Ascending aorta (tissue), 2 donors: ENCODE measurements at regions not wholly inside any gene's neighbourhood (a gene's known extent, or its start where the extent isn't known, plus 50 kb on each side); places are given as distances from the start of the nearest gene placed in this dataset.
"Not testable (repeated sequence)": the region's sequence is repeated elsewhere in the genome, so short reads cannot be mapped to it uniquely, and the experiment has no call there.

Experiments
- DNase-seq, 2 donors: peaks; one replicate each; pipeline ENCODE4 v3.0.0-alpha.2; 2019; ENCODE audit warnings: low spot score in 2 of 2
- H3K27ac ChIP-seq, 2 donors: fragments of 200-600 bp; sonication (generic); one replicate each; pipeline ENCODE4 v1.5.1; 2016 to 2017; ENCODE audit warnings: mild to moderate bottlenecking in 1 of 2
- H3K27me3 ChIP-seq: fragments of 200-600 bp; sonication (generic); one replicate; pipeline ENCODE4 v1.5.1; 2017
- H3K36me3 ChIP-seq, 2 donors: fragments of 200-600 bp; sonication (generic); one replicate each; pipeline ENCODE4 v1.5.1; 2016
- H3K4me1 ChIP-seq, 2 donors: fragments of 200-600 bp; sonication (generic); one replicate each; pipeline ENCODE4 v1.5.1; 2016 to 2017; ENCODE audit warnings: mild to moderate bottlenecking in 1 of 2
- H3K4me3 ChIP-seq, 2 donors: fragments of 200-600 bp; sonication (generic); one replicate each; pipeline ENCODE4 v1.5.1; 2016 to 2017; ENCODE audit warnings: mild to moderate bottlenecking in 1 of 2
- H3K9me3 ChIP-seq, 2 donors: fragments of 200-600 bp; sonication (generic); one replicate each; pipeline ENCODE4 v1.5.1; 2016
- CTCF ChIP-seq, 3 experiments: fragments of 200-600 bp in 2 of 3; fragments of 450-650 bp in 1 of 3; sonication (generic) in 2 of 3; IDR thresholded peaks; one replicate each; pipeline ENCODE4 v1.5.1; 2016 to 2019; ENCODE audit warnings: antibody characterized with exemption in 3 of 3, mild to moderate bottlenecking in 1 of 3, moderate library complexity in 1 of 3
- intact Hi-C: fragments of 100-400 bp; cut with DNase I; formaldehyde crosslinking; loops from one replicate; pipeline ENCODE4 v1.15.1; 2023

- no peaks in the 10 kb centered on the region for H3K36me3 ChIP-seq
- H3K4me1 ChIP-seq = no peaks in the 10 kb centered on the region
- peak in 1 of 2 donors; percentile 65 for DNase-seq
- intact Hi-C loops = loop anchor here (1.0 to 2.0 kb wide), 2 partner anchors 404 to 452 kb away; no protein-coding TSS in a partner anchor
- H3K9me3 ChIP-seq = no peaks in the 10 kb centered on the region
- peak overlapping the region; percentile 50 to 65 for H3K4me3 ChIP-seq
- H3K27me3 ChIP-seq = no peaks in the 10 kb centered on the region
- H3K27ac ChIP-seq = no peak overlapping the region
- peak; percentile 45 to 76 (median 73) for TF ChIP-seq CTCF (IDR thresholded peaks at IDR 0.05)
These were observed 188.5 kb downstream of the ALX1 start for GRCh38 chr12:85468356-85469157.

GRCh38 chr12:85469158-85470086, 189.4 kb downstream of the ALX1 start:
- not testable (repeated sequence) for H3K9me3 ChIP-seq, H3K36me3 ChIP-seq, H3K4me1 ChIP-seq, H3K27ac ChIP-seq, H3K27me3 ChIP-seq, DNase-seq
- peak overlapping the region; percentile 50 to 65 for H3K4me3 ChIP-seq
- intact Hi-C loops = loop anchor here (1.0 to 10.0 kb wide), 3 partner anchors 105 to 451 kb away; no protein-coding TSS in a partner anchor

- not testable (repeated sequence) for H3K27me3 ChIP-seq, H3K4me3 ChIP-seq, DNase-seq, H3K27ac ChIP-seq, H3K4me1 ChIP-seq, H3K36me3 ChIP-seq, H3K9me3 ChIP-seq
- intact Hi-C loops = loop anchor here (10.0 kb wide), 1 partner anchor 100 kb away; no protein-coding TSS in a partner anchor
These were observed 195.3 kb downstream of the ALX1 start for GRCh38 chr12:85475277-85475676.

GRCh38 chr12:85476756-85477155, 196.7 kb downstream of the ALX1 start:
- Histone ChIP-seq H3K27ac (no peak overlapping the region), H3K9me3 (no peaks in the 10 kb centered on the region), H3K36me3 (no peaks in the 10 kb centered on the region), H3K4me1 (no peaks in the 10 kb centered on the region), H3K4me3 (no peak overlapping the region), H3K27me3 (no peaks in the 10 kb centered on the region)
- intact Hi-C loops = loop anchor here (10.0 kb wide), 1 partner anchor 98 kb away; no protein-coding TSS in a partner anchor
- TF ChIP-seq CTCF (IDR thresholded peaks at IDR 0.05) = no peak
- DNase-seq = no peak

- no peaks in the 10 kb centered on the region for H3K36me3 ChIP-seq
- no peaks in the 10 kb centered on the region for H3K27me3 ChIP-seq
- no peaks in the 10 kb centered on the region for H3K4me1 ChIP-seq
- no peak for TF ChIP-seq CTCF (IDR thresholded peaks at IDR 0.05)
- no peak overlapping the region for H3K4me3 ChIP-seq
- no peak for DNase-seq
- no peaks in the 10 kb centered on the region for H3K9me3 ChIP-seq
- intact Hi-C loops = no loop called here
- H3K27ac ChIP-seq = no peak overlapping the region
These were observed 204.4 kb downstream of the ALX1 start for GRCh38 chr12:85484387-85484786.

GRCh38 chr12:85489194-85489593, 209.2 kb downstream of the ALX1 start:
- intact Hi-C loops = no loop called here
- no peaks in the 10 kb centered on the region for H3K4me1 ChIP-seq
- no peak for DNase-seq
- H3K27ac ChIP-seq = no peak overlapping the region
- no peaks in the 10 kb centered on the region for H3K27me3 ChIP-seq
- no peak for TF ChIP-seq CTCF (IDR thresholded peaks at IDR 0.05)
- no peak overlapping the region for H3K4me3 ChIP-seq
- H3K9me3 ChIP-seq = no peaks in the 10 kb centered on the region
- H3K36me3 ChIP-seq = no peaks in the 10 kb centered on the region
